ENCODE measurements at regions not wholly inside any gene's neighbourhood (a gene's known extent, or its start where the extent isn't known, plus 50 kb on each side); places are given as distances from the start of the nearest gene placed in this dataset.

DNA sequence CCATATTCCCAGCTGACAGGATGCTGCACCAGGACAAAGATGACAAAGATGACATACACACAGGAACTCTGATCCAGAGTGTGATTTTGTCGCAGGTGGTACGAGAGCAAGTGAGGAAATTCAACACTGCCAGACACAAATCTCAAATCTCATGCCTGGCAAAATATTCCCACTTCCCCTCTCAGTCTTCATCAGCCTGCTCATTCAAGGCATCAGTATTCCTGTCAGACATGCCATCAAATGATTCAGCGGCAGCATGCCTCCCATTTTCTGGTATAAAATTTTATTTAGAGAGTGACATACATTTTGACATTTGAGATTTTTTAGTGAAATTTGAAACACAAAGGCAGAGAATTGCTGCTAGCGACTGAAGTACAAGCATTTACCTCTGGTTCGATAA is 228.1 kb upstream of the LMCD1 start:
- FAIRE-seq: no peak
- DNase-seq (ENCODE audit: insufficient read length, low spot score): no peak
- TF ChIP-seq, protein P1, sequence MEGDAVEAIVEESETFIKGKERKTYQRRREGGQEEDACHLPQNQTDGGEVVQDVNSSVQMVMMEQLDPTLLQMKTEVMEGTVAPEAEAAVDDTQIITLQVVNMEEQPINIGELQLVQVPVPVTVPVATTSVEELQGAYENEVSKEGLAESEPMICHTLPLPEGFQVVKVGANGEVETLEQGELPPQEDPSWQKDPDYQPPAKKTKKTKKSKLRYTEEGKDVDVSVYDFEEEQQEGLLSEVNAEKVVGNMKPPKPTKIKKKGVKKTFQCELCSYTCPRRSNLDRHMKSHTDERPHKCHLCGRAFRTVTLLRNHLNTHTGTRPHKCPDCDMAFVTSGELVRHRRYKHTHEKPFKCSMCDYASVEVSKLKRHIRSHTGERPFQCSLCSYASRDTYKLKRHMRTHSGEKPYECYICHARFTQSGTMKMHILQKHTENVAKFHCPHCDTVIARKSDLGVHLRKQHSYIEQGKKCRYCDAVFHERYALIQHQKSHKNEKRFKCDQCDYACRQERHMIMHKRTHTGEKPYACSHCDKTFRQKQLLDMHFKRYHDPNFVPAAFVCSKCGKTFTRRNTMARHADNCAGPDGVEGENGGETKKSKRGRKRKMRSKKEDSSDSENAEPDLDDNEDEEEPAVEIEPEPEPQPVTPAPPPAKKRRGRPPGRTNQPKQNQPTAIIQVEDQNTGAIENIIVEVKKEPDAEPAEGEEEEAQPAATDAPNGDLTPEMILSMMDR (IDR thresholded peaks at IDR 0.05; ENCODE audit: insufficient read depth, missing control alignments): no peak

DNA sequence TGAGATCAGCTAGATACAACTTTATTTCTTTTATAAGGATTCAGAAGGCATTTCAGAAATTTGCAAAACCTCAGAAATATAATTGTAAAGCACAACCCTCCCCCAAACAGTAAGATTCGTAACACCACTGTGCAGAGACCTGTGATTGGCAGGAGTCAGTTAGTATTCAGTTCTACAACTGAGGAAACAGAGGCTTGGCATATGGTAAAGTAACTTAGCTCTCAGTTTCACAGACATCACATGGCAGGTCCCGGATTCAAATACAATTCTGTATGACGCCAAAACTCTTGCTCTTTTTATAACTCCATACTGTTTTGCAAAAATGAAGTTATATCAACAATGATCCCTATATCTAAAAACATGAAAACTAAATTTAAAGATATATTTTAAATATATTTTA is 225.6 kb upstream of the LMCD1 start:
- DNase-seq (ENCODE audit: insufficient read length, low spot score): no peak
- TF ChIP-seq, protein P1 (IDR thresholded peaks at IDR 0.05; ENCODE audit: insufficient read depth, missing control alignments): no peak
- FAIRE-seq: no peak

DNA sequence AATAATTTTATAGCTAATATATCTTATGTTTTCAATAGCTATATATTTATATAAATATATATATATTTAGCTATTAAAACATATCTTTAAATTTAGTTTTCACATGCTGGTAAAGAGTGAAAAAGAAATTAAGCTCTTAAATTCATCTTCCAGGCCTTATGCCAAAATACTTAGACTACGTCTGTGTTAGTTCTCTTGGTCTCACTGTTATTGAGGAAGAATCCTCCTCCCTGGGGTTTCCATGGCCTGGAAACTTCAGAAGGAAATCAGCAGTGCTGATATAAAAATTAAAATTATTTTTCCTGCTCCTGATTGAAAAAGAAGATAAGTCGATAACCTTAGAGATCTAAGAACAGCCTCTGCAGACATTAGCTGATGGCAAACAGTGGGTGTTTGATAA is 225.1 kb upstream of the LMCD1 start:
- FAIRE-seq: no peak

DNA sequence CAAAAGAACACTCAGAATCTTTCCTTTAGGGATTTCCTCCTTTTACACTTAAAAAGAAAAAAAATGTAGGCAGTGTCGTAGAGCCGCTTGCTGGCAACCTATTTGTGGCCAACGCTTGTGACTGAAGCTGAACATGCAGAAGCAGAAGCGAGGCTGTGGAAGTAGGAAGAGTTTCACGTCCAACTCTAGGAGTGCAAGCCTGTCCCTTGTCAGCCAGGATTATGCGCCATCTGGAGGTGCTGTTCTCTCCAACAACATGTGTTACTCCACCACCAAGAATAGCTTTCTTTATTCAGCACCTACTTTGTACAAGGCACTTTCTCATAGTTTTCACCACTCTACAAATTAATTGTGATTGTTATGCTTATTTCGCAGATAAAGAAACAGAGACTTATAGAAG is 223.2 kb upstream of the LMCD1 start:
- no peak for FAIRE-seq
- DNase-seq (ENCODE audit: insufficient read length, low spot score): no peak

More for the DNA sequence above, 225.1 kb upstream of the LMCD1 start:
- DNase-seq (ENCODE audit: insufficient read length, low spot score): no peak
- TF ChIP-seq, protein P1 (IDR thresholded peaks at IDR 0.05; ENCODE audit: insufficient read depth, missing control alignments): no peak

DNA sequence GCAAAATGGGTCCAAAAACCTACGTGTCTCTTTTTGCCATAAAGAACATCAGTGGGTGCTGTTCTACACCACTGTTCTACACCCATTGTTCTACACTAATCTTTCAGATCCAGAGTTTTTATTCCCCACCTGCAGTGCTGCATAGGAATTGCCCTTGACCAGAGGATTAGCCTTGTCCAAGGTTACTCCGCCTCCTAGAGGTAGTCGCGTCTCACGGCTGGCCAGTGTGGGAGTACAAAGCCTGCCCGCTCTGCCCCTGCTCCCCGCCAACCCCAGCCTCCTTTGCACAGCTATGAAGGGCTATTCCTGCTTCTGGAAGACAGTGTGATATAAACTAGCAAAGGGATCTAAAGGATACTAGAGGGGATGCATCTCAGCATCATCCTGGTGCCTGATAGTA is 222.1 kb upstream of the LMCD1 start:
- TF ChIP-seq, protein P1 (IDR thresholded peaks at IDR 0.05; ENCODE audit: insufficient read depth, missing control alignments): no peak
- no peak for FAIRE-seq
- no peak for DNase-seq (ENCODE audit: insufficient read length, low spot score)

More for the DNA sequence above, 223.2 kb upstream of the LMCD1 start:
- TF ChIP-seq, protein P1 (IDR thresholded peaks at IDR 0.05; ENCODE audit: insufficient read depth, missing control alignments): no peak

DNA sequence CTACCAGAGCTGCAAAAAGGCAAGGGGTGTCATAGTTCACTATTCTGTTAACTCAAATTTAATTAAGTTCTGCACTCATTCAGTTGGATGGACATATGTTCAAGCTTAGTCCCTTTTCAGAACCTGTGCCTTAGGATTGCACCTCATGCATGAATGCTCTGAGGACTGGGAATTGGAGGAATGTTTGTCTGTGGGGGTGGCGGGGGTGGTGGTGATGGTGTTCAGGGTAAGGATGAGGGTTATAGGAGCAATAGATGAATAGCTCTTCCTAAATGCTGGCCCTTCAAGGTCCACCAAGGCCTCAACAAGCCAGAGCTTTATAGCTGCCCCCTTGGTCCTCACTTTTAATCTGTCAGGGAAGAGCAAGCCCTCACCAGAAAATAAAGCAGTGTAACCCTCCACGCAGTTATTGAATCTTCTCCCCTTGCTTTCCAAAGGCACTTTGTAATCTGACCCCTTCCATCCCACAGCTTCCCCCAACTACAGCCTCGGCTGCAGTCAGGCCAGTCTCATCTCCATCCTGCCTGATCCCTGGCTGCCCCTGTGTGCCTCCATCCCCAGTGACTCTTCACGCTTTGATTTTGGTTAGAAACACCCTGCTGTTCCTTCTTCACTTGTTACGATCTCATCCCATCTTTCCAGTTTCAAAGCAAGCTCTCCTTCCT is 221.6 kb upstream of the LMCD1 start:
- TF ChIP-seq, protein P1 (IDR thresholded peaks at IDR 0.05; ENCODE audit: insufficient read depth, missing control alignments): no peak
- FAIRE-seq (no peak), DNase-seq (ENCODE audit: insufficient read length, low spot score) (no peak)

DNA sequence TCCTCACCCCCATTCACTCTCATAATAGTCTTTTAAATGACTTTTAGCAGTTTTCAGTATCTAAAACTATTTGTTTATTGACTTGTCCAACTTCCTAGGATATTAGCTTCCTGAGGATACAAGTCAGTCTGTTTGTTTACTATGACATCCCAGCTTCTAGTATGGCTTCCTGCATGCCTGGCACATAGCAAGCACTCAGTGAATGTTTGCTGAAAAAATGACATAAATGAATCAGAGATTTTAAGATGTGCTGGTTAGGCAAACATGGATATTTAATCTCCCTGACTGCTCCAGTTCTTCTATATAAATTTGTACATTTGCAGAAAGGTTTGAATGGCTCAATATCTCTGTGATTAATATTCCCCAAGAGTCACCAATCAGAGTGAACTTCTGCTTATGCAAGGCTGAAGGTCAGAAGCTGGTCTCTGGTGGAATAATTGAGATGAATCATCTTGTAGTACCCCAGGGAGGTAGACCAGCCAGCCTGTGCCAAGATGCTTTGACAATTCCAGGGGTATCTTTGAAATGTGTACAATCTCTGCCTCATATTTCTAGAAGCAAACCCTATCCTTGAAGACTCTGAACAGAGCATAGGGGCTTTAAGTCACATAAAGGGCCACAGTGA is 219.0 kb upstream of the LMCD1 start:
- FAIRE-seq: no peak
- DNase-seq (ENCODE audit: insufficient read length, low spot score): no peak
- TF ChIP-seq, protein P1 (IDR thresholded peaks at IDR 0.05; ENCODE audit: insufficient read depth, missing control alignments): no peak
